Bronchial epithelial cell (primary cell): ENCODE measurements at regions not wholly inside any gene's neighbourhood (a gene's known extent, or its start where the extent isn't known, plus 50 kb on each side); places are given as distances from the start of the nearest gene placed in this dataset.
"Not testable (repeated sequence)": the region's sequence is repeated elsewhere in the genome, so short reads cannot be mapped to it uniquely, and the experiment has no call there.

ENCODE experiments used
- DNase-seq: peaks from one replicate; pipeline ENCODE4 v3.0.0-alpha.2; 2010; ENCODE audit warnings: low read depth
- FAIRE-seq: peaks from 2 replicates; lab custom pipeline; 2011; peaks lifted over from hg19 to GRCh38; lab: Jason Lieb, UNC
- H3K27me3 ChIP-seq: 2 replicates; pipeline ENCODE4 v1.5.1; 2011; ENCODE audit warnings: low read length; ENCODE audit not compliant: control insufficient read depth, insufficient read depth
- H3K36me3 ChIP-seq: 2 replicates; pipeline ENCODE4 v1.5.1; 2011; ENCODE audit warnings: low read length; ENCODE audit not compliant: control insufficient read depth, insufficient read depth
- H3K4me3 ChIP-seq: 2 replicates; pipeline ENCODE4 v1.5.1; 2011; ENCODE audit warnings: mild to moderate bottlenecking, low read depth, low read length, control low read depth
- TF ChIP-seq, protein P1 (sequence below): IDR thresholded peaks from 2 replicates; pipeline ENCODE4 v1.5.1; 2011; ENCODE audit warnings: mild to moderate bottlenecking, moderate library complexity, low read length, control low read depth, inconsistent platforms; ENCODE audit not compliant: insufficient read depth, severe bottlenecking

DNA sequence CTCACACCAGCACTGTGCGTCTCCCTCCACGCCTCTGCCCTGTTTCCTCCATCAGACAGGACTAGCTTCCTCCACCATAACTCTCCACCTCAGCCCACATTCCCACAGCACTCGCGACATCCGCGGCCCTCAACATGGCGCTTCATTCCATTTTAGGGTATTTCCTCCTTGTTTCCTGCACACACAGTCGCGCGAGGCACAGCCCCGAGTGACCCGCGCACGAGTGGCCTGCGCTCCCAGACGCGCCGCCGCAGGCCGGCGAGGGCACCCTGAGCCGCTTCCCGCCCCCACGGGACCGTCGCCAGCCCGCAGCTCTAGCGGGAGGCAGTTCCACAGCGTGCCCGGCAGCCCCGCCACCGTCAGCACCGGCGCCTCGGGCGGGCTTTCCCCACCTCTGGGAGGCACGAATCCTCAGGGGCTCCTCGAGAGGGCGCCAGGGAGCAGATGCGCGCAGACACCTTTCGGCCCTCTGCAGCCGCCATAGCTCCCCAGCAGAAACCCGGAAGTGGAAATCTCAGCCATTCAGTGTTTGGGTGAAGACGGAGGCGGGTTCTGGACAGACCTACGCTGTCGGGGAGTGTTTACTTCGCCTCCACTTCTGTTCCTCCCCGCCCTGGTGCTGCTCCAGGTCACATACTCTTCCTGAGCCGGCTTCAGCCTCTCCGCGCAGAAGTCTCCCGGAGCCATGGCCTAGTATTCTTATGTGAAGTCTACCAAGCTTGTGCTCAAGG lies 136.6 kb downstream of the FOXD4L6 start:
- FAIRE-seq, H3K27me3 ChIP-seq, H3K36me3 ChIP-seq: not testable (repeated sequence)
- DNase-seq = peak; percentile 96
- TF ChIP-seq, protein P1, sequence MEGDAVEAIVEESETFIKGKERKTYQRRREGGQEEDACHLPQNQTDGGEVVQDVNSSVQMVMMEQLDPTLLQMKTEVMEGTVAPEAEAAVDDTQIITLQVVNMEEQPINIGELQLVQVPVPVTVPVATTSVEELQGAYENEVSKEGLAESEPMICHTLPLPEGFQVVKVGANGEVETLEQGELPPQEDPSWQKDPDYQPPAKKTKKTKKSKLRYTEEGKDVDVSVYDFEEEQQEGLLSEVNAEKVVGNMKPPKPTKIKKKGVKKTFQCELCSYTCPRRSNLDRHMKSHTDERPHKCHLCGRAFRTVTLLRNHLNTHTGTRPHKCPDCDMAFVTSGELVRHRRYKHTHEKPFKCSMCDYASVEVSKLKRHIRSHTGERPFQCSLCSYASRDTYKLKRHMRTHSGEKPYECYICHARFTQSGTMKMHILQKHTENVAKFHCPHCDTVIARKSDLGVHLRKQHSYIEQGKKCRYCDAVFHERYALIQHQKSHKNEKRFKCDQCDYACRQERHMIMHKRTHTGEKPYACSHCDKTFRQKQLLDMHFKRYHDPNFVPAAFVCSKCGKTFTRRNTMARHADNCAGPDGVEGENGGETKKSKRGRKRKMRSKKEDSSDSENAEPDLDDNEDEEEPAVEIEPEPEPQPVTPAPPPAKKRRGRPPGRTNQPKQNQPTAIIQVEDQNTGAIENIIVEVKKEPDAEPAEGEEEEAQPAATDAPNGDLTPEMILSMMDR = peak; percentile 89
- H3K4me3 ChIP-seq = peak overlapping the region; percentile 96

DNA sequence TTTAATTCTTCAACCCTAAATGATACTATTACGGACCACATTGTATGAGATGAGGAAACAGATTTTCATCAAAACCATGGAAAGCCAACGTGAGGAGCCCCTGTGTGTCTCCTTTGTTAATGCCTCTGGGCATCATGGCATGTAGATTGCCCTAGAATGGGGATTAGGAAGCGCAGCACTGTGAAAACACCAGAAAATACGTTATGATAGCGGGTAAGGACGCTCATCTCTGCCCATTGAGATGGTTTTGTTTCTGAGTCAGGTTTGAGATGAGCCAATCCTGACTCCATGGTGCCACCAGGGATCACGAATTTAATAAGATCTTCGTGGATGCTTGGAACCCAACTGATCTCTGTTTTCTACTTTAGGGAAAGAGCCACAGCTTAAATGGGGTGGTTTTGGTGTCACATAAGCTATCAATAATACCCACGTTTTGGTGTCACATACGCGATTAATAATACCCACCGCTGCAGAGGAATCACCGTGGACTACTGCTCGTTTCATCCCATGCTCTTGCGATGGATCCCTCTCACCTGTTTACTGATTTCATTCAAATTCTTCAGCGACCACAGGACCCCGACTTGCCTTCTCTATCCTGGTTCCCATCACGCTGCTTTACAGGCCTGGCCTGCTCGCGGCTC lies 137.3 kb downstream of the FOXD4L6 start:
- not testable (repeated sequence) for DNase-seq, FAIRE-seq, H3K36me3 ChIP-seq, H3K27me3 ChIP-seq
- H3K4me3 ChIP-seq = peak overlapping the region; percentile 96

DNA sequence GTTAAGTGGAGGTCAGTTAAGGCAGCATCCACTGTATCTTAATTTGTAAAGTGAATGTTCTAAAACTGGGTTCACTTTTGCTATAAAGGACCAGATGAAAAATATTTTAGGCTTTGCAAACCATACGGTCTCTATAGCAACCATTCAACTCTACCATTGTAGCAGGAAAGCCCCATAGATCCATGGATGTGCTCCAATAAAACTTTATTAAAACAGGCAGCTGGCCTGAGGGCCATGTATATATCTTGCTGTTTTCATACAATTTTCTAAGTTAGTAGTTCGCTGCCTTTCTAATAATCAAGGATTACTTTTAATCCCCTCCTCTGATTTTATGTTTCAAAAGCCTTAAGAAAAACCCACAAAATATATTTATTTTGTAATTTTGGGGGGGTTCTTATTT lies 142.1 kb downstream of the FOXD4L6 start:
- H3K36me3 ChIP-seq, H3K27me3 ChIP-seq, H3K4me3 ChIP-seq, FAIRE-seq, DNase-seq: not testable (repeated sequence)

DNA sequence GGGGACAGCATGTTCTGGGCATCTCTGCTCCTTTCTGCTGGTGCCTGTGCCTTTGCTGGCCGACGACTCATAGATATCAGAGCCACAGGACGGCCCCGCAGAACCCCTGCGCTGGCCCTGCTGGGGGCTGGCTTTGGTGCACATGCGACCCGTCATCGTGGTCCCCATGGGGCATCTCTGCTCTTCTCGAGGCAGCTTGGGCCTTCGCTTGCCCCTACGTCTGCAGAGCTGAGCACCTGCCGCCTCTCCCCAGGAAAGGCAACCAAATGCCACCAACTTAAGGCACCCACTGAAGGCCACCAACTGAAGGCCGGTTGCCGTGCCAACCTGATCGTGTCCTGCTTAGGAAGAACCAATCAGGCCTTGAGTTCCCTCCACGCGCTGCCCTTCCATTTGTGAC lies 153.1 kb downstream of the FOXD4L6 start:
- not testable (repeated sequence) for H3K4me3 ChIP-seq, H3K36me3 ChIP-seq, H3K27me3 ChIP-seq, FAIRE-seq, DNase-seq

DNA sequence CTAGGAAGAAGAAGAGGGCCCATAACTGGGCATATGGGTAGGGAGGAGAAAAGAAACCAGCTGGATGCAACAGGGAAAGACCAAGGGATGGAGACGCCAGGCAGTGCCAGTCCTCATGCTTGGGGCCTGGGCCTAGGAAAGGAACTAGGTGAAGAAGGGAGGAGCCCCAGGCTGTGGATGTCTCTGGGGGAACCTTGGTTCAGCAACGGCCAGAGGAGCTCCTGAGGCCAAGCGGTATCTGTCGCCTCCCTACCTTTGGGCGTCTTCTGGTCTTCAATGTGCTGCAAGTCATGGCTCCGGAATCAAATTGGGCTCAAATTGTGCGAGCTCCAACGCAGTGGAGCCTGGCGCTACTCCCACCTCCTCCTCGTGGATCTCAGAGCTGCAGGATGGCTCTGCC lies 153.6 kb downstream of the FOXD4L6 start:
- not testable (repeated sequence) for H3K27me3 ChIP-seq, FAIRE-seq, H3K4me3 ChIP-seq, DNase-seq, H3K36me3 ChIP-seq

DNA sequence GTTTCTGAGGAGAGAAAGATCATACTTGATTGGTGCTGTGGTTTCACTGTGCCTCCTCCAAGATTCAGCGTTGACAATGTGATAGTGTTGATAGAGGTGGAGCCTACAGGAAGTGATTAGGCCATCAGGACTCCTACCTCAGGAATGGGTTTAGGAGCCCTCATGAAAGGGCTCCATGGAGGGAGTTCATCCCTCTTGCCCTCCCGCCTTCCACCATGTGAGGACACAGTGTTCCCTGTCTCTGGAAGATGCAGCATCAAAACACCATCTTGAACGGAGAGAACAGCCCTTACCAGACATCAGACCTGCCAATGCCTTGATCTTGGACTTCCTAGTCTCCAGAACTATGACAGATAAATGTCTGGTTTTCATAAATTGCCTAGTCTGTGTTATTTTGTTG lies 156.7 kb downstream of the FOXD4L6 start:
- H3K36me3 ChIP-seq, H3K27me3 ChIP-seq, DNase-seq, FAIRE-seq, H3K4me3 ChIP-seq: not testable (repeated sequence)

DNA sequence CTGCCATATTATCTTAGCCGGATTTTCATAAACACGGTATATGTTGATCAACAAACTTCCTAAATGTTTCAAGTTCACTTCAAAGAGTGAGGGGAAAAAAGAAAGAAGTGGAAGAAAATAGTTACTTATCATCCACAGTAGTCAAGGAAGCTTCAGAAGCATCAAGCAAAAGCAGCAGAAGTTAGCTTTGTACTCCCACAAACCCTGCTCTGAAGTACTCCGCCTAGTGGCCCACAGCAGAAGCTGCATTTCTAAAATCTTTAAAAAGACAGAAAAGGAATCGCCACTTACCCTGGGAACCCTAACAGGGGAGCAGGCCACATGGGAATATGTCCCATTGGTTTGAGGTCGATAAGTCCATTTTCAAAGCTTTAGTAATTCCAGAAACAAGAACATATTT lies 158.1 kb downstream of the FOXD4L6 start:
- not testable (repeated sequence) for DNase-seq, H3K36me3 ChIP-seq, H3K4me3 ChIP-seq, H3K27me3 ChIP-seq, FAIRE-seq
- TF ChIP-seq, protein P1 = peak; percentile 4

DNA sequence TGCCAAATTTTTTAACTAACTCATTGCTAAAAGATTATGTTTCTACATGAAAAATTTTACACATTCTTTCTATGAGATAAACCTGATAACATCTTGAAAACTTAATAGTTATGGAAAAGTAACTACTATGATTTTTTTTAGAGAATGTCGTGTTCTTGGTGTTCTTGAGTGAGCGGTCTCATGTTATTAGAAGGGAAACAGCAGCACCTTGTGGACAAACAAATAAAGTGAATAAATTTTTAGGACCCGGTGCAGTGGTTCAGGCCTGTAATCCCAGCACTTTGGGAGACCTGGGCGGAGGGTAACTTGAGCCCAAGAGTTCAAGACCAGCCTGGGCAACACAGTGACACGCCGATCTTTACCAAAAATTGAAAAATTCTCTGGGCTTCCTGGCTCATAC lies 166.0 kb downstream of the FOXD4L6 start:
- H3K36me3 ChIP-seq, H3K27me3 ChIP-seq, DNase-seq, FAIRE-seq, H3K4me3 ChIP-seq: not testable (repeated sequence)

DNA sequence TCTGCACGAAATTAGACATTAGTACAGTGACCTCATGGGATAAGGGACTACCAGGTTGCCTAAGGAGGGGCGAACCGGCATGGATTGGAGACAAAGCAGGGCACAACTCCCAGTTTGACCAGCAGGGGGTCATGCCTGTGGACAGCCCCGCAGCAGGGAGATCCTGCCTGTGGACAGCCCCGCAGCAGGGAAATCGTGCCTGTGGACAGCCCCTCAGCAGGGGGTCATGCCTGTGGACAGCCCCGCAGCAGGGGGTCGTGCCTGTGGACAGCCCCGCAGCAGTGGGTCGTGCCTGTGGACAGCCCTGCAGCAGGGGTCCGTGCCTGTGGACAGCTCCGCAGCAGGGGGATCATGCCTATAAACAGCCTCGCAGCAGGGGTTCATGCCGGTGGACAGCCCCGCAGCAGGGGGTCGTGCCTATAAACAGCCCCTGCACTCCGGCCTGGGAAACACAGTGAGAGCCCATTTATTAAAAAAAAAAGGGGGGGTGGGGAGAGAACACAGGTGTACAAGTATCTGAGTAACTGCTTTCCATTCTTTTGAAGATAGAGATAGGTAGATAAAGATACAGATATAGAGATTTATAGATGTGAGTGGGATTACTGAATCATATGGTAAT lies 176.5 kb downstream of the FOXD4L6 start:
- H3K27me3 ChIP-seq, FAIRE-seq, H3K4me3 ChIP-seq, DNase-seq, H3K36me3 ChIP-seq: not testable (repeated sequence)

DNA sequence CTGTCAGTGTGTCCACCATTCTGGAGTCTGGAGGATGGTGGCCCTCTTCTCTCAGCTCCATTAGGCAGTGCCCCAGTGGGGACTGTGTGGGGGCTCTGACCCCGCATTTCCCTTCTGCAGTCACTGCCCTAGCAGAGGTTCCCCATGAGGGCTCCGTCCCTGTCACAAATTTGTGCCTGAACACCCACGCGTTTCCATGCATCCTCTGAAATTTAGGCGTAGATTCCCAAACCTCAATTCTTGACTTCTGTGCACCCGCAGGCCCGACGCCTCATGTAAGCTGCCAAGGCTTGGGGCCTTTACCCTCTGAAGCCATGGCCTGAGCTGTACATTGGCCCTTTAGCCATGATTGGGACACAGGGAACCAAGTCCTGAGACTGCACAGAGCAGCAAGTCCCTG lies 182.3 kb downstream of the FOXD4L6 start:
- H3K36me3 ChIP-seq, H3K4me3 ChIP-seq, FAIRE-seq, DNase-seq, H3K27me3 ChIP-seq: not testable (repeated sequence)

DNA sequence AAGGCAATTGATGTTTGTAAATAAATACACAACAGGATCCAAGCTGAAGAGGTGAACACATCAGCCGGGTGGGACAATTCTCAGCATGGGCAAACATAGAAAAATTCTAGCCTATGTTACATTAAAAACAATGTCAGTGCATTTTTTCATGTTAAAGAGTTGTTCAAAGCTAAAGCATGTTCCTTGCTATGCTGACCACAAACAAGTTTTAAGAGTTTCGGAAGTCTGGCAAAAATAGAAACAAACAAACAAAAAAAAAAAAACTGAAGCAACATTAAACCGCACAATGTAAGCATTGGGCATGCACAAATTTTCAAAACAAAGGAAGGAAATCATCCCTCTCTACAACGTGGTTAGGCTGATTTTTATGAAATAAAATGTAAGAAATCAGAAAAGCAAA lies 185.8 kb downstream of the FOXD4L6 start:
- H3K27me3 ChIP-seq, DNase-seq, H3K4me3 ChIP-seq, H3K36me3 ChIP-seq, FAIRE-seq: not testable (repeated sequence)

DNA sequence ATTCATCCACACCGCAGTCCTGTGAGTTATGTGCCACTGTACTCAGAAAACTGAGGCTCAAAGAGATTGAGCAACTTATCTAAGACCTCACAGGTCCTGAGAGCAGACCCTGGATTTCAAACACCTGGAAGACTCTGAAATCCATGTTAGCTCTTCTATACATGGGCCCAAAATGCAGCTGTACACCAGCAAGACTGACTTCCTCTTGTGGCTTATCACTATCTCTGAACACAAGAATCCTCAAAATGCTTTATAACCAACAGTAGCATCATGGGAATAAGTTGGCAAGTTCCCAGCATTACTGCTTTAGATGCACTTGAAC lies 188.6 kb downstream of the FOXD4L6 start:
- not testable (repeated sequence) for H3K36me3 ChIP-seq, H3K27me3 ChIP-seq, FAIRE-seq, H3K4me3 ChIP-seq, DNase-seq
